ENCODE measurements at regions not wholly inside any gene's neighbourhood (a gene's known extent, or its start where the extent isn't known, plus 50 kb on each side); places are given as distances from the start of the nearest gene placed in this dataset.

- TF ChIP-seq CTCF (IDR thresholded peaks at IDR 0.05) (no peak), POLR2AphosphoS5 (IDR thresholded peaks at IDR 0.05) (no peak)
Measured at GRCh38 chr5:82806513-82806912, 270.7 kb downstream of the TMEM167A start.
